Neuron (in vitro differentiated cells): ENCODE measurements at regions not wholly inside any gene's neighbourhood (a gene's known extent, or its start where the extent isn't known, plus 50 kb on each side); places are given as distances from the start of the nearest gene placed in this dataset.

ENCODE experiments used
- H2AFZ ChIP-seq: one replicate; pipeline ENCODE4 v1.6.1; 2013; ENCODE audit warnings: low read depth, mild to moderate bottlenecking, inconsistent platforms, low read length, moderate library complexity
- H3K27me3 ChIP-seq: one replicate; pipeline ENCODE4 v1.6.1; 2013; ENCODE audit warnings: low read length; ENCODE audit not compliant: insufficient read depth
- H3K36me3 ChIP-seq: one replicate; pipeline ENCODE4 v1.6.1; 2013; ENCODE audit warnings: low read length; ENCODE audit not compliant: insufficient read depth
- H3K4me1 ChIP-seq: one replicate; pipeline ENCODE4 v1.6.1; 2013; ENCODE audit warnings: low read length; ENCODE audit not compliant: insufficient read depth
- H3K4me3 ChIP-seq: 2 replicates; pipeline ENCODE4 v1.5.1; 2013; ENCODE audit warnings: mild to moderate bottlenecking, low read length, moderate library complexity
- H3K9me3 ChIP-seq: one replicate; pipeline ENCODE4 v1.6.1; 2013; ENCODE audit warnings: low read length

DNA sequence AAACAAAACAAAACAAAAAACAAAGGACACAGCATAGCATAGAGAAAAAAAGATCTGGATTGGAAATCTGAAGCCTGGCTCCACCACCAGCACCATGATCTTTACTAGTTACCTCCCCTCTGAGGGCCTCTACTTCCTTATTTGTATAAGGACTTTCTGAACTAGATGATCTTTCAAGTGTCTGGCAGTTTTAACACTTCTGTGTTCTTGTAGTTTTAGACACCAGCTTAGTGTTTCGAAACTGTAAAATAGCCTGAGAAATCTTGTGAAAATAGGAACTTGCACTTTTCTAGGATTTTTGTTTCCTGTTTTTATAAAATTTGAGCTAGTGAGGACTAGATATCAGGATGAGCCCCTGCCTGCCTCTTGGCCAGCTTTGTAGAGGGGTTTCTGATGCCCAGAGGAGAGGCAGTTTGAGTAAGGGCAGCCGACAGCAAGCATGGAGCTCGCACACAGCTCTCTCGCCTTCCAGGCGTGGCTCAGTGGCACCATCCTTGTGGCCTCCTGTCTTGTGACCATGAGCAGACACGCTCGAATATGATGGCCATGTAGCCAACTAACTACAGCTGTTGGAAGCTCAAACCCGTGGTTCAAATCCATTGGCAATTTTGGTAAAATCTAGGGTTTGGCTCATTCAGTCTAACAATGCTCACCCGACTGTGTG is 319.0 kb downstream of the KCNRG start:
- peaks cover 5% of the 10 kb centered on the region for H3K4me1 ChIP-seq
- H3K36me3 ChIP-seq, result no peaks in the 10 kb centered on the region
- H3K9me3 ChIP-seq, result peaks cover 3% of the 10 kb centered on the region
- H3K27me3 ChIP-seq, result no peaks in the 10 kb centered on the region
- no peak overlapping the region for H3K4me3 ChIP-seq
- no peak overlapping the region for H2AFZ ChIP-seq

DNA sequence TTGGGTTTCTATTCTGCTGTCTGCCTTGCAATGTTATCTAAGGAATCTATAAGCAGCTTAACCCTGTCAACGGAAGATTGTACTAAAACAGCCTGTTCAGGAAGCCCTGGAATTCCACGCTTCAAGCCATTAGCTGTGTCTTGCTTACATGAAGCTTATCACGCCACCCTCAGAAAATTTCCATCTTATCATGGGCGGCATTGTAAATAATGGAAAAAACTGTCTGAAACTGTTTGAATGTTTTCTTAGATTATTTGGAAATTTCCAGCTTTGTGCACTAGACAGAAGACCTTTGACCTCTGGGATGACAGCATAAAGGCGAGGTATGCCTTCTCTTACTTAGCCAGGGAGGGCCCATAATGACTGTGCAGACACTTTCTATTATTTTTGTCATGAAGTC is 319.7 kb downstream of the KCNRG start:
- Histone ChIP-seq H3K9me3 (peaks cover 3% of the 10 kb centered on the region), H3K27me3 (no peaks in the 10 kb centered on the region), H2AFZ (no peak overlapping the region), H3K4me1 (peaks cover 9% of the 10 kb centered on the region), H3K36me3 (no peaks in the 10 kb centered on the region), H3K4me3 (no peak overlapping the region)

DNA sequence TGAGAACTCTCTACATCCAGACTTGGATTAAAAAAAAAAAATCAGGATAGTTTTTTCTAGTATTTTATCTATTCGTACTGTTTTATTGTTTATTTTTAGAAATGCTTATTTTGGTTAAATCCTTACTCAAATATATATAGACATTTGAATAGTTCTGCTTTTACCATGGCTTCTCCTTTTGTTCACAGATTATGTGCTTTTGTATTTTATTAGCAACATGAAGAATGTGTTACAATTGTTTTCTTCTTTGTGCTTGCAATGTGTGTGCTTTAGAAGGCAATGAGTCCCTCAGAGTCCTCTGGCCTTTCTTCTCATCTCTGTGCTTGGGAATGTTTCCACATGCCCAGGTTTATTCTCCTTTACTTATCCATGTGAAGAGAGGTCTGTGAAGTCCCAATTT is 324.0 kb downstream of the KCNRG start:
- Histone ChIP-seq H3K27me3 (no peaks in the 10 kb centered on the region), H3K36me3 (no peaks in the 10 kb centered on the region), H3K4me3 (no peak overlapping the region), H3K4me1 (peaks cover 9% of the 10 kb centered on the region), H3K9me3 (peaks cover 5% of the 10 kb centered on the region), H2AFZ (no peak overlapping the region)

DNA sequence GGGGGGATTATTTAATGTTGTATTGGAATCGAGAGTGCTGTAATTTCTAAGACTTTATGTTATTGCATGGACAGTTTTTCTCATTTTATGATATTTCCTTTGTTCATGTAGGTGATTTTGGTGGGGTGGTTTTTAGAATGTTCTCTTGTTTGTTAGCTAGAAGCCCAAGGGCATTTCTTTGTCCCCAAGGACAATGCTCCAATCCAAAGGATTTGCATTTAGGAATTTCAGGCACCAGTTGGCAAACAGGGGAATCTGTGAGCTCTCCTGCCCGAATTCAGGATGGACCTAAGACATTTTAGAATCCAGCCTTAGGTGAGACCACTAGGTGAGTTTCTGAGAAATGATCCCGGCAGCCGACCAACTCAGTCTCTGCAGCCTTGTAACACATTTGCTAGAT is 324.9 kb downstream of the KCNRG start:
- Histone ChIP-seq H2AFZ (no peak overlapping the region), H3K36me3 (no peaks in the 10 kb centered on the region), H3K9me3 (peaks cover 5% of the 10 kb centered on the region), H3K4me3 (no peak overlapping the region), H3K4me1 (peaks cover 6% of the 10 kb centered on the region), H3K27me3 (no peaks in the 10 kb centered on the region)

DNA sequence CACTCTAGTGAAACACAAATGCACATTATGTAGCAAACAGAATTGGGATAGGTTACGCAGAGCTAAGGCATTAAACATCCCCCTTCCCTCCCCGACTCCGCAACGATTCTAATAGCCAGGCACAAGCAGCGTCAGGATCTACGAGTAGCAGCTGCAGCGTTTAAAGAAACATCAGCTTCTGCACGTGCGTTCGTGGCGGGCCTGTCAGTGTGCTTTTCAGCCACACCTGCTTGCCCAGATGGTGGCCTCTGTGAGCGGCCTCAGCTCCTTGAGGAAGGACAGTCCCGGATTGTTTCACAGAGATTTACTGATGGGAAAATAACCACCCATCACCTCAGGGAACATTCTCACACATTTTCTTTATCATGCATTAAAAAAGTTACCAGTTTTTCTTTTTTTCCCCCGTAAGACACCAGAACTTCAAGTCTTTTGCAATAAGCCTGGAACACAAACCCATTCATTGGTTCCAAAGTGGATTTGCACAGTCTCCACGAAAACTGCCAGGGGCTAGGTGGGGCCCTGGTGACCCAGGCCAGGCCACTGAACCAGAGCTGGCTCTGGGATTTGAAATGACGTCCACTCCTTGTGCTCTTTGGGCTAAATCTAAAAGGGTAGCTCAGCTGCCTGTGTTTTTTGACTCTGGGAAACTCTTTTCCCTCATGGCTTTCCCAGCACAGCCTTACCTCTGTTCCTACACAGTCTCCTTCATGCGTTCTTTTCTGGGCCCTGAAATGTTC is 325.5 kb downstream of the KCNRG start:
- Histone ChIP-seq H3K4me3 (no peak overlapping the region), H3K9me3 (peaks cover 5% of the 10 kb centered on the region), H2AFZ (no peak overlapping the region), H3K27me3 (no peaks in the 10 kb centered on the region), H3K36me3 (no peaks in the 10 kb centered on the region), H3K4me1 (peaks cover 5% of the 10 kb centered on the region)

DNA sequence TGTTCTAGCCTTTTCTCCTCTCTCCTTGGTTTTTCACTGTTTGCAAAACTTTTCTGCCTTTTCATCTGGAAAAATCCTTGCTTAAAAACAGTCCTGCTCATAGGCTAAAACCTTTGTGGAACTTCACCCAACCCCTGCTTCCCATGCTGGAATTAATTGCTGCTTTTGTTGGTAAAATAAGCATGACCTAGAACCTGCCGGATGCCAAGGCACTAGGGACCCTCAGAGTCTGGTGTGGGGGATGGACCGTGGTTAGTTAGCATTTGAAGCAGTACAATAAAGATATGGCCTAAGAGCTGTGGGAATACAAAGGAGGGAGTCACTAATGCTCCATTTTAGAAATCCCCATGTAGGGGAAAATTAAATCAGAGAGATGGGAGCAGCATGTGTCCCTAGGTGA is 326.3 kb downstream of the KCNRG start:
- Histone ChIP-seq H3K9me3 (peaks cover 5% of the 10 kb centered on the region), H3K4me1 (peaks cover 5% of the 10 kb centered on the region), H3K36me3 (no peaks in the 10 kb centered on the region), H2AFZ (no peak overlapping the region), H3K27me3 (no peaks in the 10 kb centered on the region), H3K4me3 (no peak overlapping the region)

DNA sequence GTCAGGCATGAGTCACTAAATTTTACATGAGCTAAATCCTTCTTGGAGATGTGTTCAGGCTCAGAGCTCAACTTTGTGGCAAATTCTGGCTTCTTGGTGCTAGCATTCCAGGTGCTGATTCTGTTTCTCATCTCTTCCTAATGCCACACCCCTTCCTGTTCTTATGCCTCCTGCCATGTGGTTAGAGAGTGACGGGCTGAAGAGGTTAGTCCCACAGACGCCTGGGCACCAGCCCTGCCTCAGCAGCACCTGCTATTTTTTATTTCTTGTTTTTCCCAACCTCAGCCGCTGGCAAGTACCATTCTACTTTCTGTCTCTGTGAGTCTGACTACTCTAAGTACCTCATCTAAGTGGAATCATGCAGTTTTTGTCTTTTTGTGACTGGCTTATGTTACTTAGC is 329.5 kb downstream of the KCNRG start:
- no peak overlapping the region for H2AFZ ChIP-seq
- H3K27me3 ChIP-seq, result peaks cover 5% of the 10 kb centered on the region
- H3K36me3 ChIP-seq, result no peaks in the 10 kb centered on the region
- peaks cover 2% of the 10 kb centered on the region for H3K9me3 ChIP-seq
- H3K4me3 ChIP-seq, result no peak overlapping the region
- peaks cover under 1% of the 10 kb centered on the region for H3K4me1 ChIP-seq

DNA sequence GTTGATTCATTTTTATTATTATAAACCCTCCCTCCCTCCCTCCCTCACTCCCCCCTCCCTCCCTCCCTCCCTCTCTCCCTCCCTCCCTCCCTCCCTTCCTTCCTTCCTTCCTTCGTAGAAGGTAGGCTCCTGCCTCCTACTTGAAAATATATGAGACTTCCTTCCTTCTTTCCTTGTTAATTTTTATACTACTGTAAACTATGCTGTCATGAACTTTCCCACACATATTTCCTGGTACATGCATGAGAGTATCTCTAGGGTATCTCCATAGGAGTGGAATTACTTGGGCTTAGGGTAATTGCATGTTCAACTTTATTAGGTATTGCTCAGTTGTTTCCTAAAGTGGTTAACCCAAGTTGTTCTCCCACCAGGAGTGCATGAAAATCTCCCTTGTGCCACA is 330.6 kb downstream of the KCNRG start:
- no peaks in the 10 kb centered on the region for H3K36me3 ChIP-seq
- no peak overlapping the region for H3K4me3 ChIP-seq
- H2AFZ ChIP-seq, result no peak overlapping the region
- H3K27me3 ChIP-seq, result peaks cover 5% of the 10 kb centered on the region
- H3K4me1 ChIP-seq, result no peaks in the 10 kb centered on the region
- H3K9me3 ChIP-seq, result peaks cover 2% of the 10 kb centered on the region

DNA sequence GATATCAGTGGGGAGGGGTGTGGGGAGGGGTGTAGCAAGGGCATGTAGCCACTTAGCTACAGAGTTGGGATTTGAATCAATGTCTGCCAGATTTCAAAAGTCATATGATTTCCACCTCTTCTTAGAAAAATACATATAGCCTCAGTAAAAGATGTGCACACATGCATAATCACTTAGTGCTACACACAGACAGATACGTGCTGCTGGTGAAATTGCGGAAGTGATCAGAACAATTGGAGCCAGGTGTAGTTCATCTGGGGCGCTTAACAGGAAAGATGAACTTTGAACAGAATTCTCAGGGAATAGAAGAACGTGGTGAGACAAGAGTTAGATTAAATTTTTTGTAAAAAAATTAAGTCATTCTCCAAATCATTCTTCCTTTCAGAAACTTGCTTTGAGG is 333.1 kb downstream of the KCNRG start:
- no peaks in the 10 kb centered on the region for H3K9me3 ChIP-seq
- peaks cover 5% of the 10 kb centered on the region for H3K4me1 ChIP-seq
- no peak overlapping the region for H3K4me3 ChIP-seq
- H2AFZ ChIP-seq, result no peak overlapping the region
- peaks cover 5% of the 10 kb centered on the region for H3K27me3 ChIP-seq
- H3K36me3 ChIP-seq, result no peaks in the 10 kb centered on the region

DNA sequence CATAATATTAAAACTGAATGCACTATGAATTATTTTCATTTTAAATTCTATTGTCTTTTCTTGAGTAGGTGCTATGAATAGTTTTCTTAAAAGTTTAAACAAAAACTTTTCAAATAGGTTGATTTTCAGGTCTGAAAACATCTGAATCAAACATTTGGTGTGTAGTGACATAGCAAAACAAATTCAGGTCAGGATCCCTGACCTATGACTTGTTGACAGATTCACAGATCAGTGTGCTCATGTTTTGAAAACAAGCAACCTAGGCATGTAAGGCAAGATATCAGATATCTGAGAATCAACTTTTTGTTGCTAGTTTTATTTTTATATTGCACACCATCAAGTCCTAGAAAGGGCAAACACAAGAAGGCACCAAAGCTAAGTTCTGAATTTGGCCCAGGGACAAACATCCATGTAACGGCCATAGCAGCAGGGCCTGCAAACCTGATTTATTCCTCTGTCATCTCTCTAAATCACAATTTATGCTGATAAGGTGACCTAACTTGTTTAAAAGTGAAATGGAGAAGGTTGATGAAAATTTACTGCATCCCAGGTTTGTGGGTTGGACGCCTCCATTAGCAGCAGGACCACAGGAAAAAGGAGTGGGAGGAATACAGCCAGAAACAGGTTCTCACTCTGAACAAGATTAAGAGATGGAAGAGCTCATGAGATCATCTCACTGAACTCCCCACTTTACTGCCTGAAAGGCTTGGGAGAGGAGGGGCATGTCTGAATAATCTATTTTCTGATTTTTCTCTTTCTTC is 337.7 kb downstream of the KCNRG start:
- H3K4me1 ChIP-seq, result peaks cover 17% of the 10 kb centered on the region
- no peaks in the 10 kb centered on the region for H3K9me3 ChIP-seq
- peak overlapping the region; percentile 5 for H2AFZ ChIP-seq
- no peaks in the 10 kb centered on the region for H3K27me3 ChIP-seq
- no peaks in the 10 kb centered on the region for H3K36me3 ChIP-seq
- H3K4me3 ChIP-seq, result no peak overlapping the region

DNA sequence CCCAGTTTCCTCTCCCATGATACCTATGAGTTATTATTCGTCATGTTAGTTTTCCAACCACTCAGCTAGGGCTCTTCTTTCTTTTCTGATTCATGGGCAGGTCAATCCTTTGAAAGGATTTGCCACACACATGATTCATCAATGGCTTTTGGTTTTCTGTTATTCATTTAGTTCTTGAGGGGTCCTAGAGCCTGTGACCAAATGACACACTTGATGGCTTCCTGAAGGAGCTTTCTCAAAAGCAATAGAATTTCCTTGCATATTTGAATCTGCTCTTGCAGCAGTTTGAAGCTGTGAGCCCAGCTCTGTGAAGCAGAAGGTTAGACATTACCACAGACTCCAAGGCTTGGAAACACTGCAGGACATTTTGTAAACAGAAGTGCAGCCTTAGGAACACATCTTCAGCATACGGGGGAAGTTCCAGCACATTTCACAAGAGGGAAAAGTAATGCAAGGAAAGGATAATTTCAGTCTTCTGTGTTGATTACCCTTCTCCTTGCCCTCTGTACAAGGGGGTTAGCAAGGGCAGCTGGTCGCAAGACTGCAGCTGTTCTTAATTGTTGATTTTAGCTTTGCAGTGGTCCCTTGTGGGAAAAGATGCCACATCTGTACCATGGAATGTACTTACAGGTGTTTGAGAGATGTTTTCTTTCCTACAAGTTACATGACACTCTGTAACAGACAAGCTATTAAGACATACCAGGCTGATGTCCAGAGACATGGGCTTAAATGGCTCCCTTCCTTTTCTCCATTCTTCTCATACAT is 338.6 kb downstream of the KCNRG start:
- peaks cover 19% of the 10 kb centered on the region for H3K4me1 ChIP-seq
- H3K9me3 ChIP-seq, result no peaks in the 10 kb centered on the region
- no peaks in the 10 kb centered on the region for H3K36me3 ChIP-seq
- peak overlapping the region; percentile 5 for H2AFZ ChIP-seq
- H3K4me3 ChIP-seq, result no peak overlapping the region
- H3K27me3 ChIP-seq, result no peaks in the 10 kb centered on the region

DNA sequence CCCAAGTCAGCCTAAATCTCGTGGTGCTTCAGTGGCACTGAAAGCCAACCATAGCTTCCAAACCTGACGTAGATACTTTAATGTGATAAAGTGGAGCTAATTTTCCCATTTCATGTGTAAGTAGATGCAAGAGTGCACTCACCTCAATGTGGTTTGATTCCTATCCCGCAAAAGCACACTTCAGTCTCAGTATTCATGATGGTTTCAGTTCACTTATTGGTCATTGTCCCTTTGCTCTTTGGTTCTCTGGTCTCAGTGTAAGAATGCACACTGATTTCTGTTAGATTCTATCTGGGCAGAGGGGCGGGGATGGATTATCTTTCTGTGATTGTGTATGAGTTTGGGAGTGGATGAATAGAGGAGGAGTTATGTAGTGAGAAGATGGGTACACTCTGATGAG is 340.6 kb downstream of the KCNRG start:
- Histone ChIP-seq H2AFZ (no peak overlapping the region), H3K4me3 (no peak overlapping the region), H3K27me3 (no peaks in the 10 kb centered on the region), H3K4me1 (peaks cover 19% of the 10 kb centered on the region), H3K36me3 (no peaks in the 10 kb centered on the region), H3K9me3 (no peaks in the 10 kb centered on the region)

DNA sequence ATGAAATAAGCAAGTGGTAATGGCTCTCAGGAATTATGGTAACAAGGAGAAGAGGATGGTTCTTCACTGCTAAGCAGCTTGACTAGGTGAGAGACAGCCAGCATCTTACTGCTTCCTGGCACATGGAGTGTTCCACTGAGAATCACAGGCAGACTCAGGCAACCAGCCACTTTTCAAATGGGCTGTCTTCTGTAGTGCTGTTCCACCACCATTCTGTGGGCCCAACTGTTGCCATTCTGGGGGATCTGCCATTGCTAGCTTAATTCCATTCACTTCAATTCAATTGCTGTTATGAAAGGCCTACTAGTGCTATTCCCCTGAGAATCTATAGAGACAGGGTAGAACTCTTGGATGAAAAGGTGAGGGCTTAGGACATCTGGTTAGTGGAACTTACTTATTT is 341.9 kb downstream of the KCNRG start:
- Histone ChIP-seq H3K9me3 (no peaks in the 10 kb centered on the region), H3K36me3 (no peaks in the 10 kb centered on the region), H3K4me3 (no peak overlapping the region), H3K4me1 (peaks cover 19% of the 10 kb centered on the region), H3K27me3 (no peaks in the 10 kb centered on the region), H2AFZ (no peak overlapping the region)
